HG02870 (cell line): ENCODE measurements at regions not wholly inside any gene's neighbourhood (a gene's known extent, or its start where the extent isn't known, plus 50 kb on each side); places are given as distances from the start of the nearest gene placed in this dataset.
"Not testable (repeated sequence)": the region's sequence is repeated elsewhere in the genome, so short reads cannot be mapped to it uniquely, and the experiment has no call there.

ENCODE experiments used
- ATAC-seq: cut with Tn5 transposase; IDR thresholded peaks from one replicate; pipeline ENCODE4 v1.9.1; 2021; ENCODE audit warnings: mild to moderate bottlenecking, moderate library complexity; ENCODE audit not compliant: unreplicated experiment

DNA sequence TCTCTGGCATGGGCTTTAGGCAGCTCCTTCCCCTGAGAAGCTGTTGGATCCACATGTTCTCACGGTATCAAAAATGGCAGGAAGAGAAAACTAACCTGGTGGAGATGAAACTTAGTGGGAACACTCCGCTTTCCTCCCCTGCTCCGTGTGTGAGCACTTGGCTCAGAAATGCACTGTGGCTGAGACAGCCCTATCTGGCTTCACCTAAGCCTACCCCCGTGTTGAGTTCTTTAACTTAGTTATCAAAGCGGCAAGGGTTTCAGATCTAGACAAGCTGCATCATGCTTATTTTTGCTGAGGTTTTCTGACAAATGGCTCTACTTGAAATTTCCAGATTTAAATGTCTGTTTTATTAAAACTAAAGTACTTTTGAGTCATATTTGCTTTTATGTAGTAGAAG lies 221.6 kb upstream of the PLGLB2 start:
- ATAC-seq = not testable (repeated sequence)

DNA sequence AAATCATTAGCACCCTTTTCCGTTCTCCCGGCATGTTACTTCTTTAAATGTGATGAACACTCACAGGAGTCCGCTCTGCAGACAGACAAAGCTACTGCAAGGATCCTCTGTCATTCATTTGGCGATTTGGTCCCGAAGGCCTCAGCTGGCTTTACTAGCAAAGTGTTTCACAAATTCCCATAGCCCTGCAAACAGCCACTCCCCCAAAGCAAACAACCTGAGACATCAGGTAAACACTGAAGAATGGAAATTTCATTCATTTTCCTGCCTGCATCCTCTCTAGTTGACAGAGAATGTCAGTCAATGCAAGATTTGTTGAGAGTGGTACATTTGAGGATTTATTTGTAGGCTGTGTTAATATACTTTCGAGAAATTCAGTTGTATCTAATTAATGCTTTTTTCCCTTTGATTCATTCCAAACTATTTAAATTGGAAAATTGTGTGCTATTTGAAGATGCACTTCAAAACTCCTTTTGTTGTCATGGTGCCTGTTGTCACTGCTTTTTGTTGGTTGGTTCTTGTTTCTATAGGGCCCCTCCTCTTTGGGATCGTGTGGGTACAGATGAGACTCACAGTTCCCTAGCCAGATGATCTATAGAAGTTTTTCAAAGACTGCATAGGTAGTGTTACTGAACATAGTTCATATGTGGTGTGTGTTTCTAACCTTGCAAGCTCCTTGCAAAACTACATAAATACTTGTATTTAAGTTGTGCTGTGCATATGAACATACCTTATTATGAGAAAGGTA lies 215.7 kb upstream of the PLGLB2 start:
- not testable (repeated sequence) for ATAC-seq

DNA sequence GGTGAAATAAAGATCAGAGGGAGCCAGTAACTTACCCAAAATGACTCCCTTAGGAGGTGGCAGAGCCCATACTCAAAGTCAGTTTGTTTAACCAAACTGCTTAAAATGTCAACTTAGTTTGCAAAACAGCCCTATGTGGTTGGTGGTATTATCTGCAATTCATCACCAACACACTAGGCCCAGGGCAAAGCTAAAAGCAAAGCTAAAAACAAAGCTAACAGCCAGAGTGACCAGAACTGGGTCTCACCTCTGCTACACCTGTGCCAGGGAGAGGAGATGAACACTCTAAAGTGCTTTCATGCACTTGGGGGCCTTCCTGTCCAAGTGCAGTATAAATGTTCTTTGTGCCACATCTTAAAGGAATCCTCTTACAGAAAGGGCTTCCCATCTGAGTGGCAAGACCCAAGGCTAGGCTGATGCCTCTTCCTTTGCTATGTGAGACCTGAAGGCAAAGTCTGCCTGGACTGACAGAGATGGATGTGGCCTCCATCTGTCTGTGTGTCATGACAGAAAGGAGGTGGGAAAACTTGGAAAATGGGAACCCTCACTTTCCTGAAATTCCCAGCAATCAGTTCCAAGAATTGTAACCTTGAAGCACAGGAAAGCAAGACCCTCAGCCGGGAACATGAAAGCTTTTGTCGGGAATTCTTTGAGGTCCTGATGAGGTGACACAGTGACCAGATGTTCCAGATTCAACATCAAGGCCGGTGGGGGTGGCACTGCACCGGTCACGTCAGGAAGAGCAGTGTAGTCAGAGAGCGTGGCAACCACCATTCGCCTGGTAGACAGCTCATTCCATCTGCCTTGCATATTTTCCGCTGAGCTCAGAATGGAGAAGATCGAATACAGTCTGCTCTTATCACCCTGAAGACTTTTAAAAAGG lies 214.3 kb upstream of the PLGLB2 start:
- ATAC-seq = not testable (repeated sequence)

DNA sequence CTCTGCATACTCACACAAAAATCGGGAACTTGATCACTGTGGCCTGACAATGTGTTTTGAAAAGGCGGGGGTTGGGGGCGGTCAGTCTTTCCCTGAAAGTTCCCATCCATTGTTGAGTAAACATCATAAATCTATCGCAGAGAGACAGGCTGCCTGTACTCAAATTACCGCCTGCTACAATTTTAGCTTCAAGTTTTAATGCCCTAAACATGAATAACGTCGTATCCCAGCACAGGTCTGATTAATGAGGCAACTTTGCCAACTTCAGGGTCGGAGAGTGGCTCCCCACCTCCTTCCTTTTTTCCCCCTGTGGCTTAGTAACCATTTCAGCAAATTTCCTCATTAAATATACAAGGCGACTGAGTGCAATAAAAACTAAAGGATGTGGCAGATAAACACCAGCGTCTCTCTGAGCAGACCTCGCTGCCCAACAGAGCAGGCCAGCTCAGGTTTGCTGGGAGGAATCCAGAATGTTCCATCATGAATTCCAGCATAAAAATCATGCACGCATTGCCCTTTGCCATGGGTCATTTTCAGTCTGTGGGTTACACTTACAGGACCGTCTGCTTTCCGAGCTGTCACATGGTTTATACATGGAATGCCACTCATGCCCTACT lies 213.5 kb upstream of the PLGLB2 start:
- ATAC-seq = not testable (repeated sequence)

DNA sequence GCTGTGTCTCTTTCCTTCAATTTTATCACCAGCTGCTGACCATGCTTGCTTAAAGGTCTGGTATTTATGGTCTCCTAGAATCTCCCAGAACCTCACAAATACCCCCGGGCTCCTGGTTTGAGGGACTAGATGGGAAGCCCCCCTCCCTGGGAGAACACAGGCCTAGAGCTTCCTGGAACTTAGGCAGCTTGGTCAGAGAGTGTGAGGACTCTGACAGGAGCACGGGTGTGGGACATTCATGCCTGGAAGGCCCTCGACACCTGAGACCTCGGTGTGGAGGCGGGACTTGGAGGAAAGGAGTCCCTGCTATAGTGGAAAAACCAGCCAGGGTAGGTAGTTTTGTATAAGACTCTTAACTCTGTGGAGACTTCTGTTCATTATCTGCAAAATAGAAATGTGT lies 211.5 kb upstream of the PLGLB2 start:
- ATAC-seq = not testable (repeated sequence)

DNA sequence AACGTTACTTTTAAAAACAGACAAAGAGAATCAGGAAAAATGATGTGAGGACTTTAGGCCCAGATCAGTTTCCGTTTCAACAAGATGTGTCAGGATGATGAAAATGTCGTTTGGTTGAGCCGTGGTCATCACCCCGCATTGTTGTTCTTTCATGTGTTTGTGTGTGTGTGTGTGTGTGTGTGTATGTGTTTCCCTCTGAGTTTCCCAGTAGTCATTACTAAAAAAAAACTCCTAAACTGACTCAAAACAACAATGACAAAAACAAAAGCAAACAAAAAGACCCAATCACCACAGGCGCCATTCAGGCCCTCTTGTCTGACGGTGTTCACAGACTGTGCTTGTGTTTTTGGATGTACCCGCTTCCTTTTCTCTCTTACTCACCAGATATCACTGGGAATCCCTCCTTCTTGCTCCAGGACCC lies 210.6 kb upstream of the PLGLB2 start:
- ATAC-seq = not testable (repeated sequence)

DNA sequence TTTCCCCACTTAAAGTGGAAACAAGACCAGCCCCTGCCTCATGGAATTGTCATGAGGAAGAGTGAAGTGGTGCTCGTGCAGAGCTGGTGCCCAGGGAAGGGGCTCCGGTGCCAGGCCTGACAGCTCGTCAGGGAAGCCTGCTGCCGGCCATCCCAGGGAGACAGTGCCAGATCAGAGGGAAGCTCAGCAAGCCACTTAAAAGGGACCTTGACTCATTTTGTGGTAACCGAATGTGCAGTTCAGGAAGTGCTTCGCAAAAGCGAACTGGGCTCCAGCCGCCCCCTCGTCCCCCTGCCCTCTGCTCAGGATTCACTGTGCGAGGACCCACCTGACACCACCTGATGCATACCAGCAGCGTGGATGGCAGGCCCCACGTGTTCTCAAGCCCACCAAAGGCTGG lies 209.6 kb upstream of the PLGLB2 start:
- ATAC-seq = not testable (repeated sequence)

DNA sequence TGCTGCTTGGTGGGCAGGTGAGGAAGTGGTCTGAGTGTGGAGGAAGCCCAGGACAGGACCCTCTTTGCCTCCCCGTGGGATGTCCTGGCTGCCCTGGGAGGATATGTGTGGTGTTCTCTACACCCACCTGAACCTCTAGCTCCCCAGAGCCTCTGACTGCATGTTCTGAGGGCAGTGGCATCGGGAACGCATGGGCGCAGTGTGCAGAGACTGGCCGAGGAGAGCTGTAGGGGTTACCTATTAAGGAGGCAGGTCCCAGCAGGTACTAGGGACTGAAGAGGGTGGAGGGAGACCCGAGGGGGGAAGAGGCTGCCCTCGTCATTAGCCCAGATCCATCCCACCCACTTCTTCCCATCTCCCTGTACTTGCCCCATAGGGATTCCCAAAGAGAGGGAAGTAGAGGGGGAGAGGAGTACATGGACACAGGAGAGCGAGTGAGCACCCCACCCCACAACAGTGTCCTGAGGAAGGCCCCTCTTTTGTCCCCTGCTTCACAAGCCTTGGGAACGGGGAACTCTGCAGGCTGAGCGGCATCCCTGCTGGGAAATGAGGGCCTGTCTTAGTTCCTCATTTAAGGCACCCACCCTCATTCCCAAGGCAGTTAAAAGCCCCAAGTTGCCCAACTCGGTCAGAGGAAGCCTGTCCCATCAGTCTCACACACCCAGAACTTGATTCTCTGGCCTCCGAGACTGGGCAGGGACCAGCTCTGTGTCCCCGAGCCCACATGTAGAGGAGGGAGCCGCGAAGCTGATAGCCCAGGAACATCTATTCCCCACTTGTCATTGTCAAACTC lies 208.5 kb upstream of the PLGLB2 start:
- not testable (repeated sequence) for ATAC-seq

DNA sequence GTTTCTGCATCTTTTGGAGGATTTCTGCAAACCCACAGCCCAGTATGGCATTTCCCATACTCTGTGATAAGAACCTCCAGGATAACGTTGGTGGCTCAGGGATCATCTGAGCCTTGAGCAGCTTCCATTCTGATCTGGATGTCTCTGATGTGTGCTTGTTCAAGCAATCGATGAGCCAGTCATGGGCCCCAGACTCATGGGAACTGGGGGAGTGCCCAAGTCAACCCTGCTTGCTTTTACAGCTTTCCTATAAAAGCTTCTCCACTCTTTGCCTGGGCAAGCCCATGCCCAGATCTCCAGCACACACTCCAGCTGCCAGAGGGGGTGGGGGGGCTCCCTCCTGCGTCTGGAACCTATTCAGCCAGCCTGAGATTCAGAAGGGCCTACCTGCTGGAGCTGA lies 207.6 kb upstream of the PLGLB2 start:
- not testable (repeated sequence) for ATAC-seq

DNA sequence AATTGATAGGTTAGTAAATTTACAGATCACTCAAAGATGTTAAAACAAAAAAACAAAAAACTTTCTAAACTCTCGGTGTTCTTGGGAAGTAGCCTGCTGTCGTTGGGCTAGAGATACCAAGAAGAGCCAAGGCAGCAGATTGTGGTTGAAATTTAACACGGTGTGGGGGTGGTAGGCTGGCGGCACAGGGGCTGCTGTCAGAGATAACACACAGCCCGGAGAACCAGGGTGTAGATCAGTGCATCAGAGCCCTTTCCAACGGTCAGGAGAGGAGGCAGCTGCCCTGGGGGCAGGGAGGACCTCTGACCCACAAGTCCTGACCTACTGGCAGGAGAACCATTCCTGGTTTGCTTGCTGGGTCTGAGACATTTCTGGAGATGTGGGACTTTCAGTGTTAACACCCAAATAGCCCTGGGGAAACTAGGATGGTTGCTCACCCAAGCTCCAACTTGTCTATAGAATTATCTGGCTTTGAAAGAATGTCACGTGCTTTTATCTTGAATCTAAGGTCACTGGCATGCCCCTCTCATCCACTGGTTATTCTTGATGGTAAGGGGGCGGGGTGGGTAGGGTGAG lies 205.2 kb upstream of the PLGLB2 start:
- ATAC-seq = not testable (repeated sequence)

DNA sequence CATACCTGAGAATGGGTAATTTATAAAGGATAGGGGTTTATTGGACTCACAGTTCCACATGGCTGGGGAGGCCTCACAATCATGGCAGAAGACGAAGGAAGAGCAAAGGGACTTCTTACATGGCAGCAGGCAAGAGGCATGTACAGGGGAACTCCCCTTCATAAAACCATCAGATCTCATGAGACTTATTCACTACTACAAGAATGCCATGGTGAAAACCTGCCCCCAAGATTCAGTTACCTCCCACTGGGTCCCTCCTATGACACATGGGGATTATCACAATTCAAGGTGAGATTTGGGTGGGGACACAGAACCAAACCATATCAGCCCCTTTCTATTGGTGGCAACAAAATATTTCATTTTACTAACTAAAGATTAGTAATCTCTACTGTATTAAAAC lies 204.1 kb upstream of the PLGLB2 start:
- ATAC-seq = not testable (repeated sequence)

DNA sequence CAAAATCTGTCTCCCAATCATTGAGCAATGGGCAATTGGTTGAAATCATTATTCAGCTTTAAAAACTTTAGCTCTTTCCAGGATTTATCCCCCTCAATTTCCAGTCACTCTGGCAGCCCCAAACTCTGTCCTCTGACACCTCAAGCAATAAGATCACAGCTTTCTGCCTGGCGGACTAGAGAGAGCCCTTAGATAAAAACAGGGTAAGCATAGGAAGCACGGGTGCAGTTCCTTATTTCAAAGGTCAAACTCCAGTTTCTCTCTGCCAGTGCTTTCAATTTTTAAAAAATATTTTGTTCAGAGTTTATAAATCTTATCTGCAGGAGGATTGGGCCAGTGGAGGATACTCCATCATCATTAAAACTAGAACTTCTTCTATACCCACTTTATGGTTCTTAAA lies 200.8 kb upstream of the PLGLB2 start:
- not testable (repeated sequence) for ATAC-seq

DNA sequence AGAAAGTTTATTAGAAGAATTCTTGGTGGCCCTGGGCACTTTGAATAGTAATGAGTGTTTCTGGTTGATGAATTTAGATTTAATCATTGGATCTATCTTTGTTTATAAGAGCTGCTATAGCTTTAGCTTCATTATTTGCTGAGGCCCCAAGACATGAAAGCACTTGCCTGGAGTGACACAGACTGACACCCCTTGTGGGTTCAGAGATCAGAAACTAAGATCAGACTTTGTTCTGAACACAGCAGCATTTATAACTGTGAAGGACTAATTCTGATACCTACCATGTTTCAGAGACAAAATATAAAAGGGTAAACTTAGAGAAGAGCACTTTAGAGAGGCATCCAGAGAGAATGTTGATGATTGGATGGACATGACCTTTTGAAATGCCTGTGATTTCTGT lies 199.9 kb upstream of the PLGLB2 start:
- not testable (repeated sequence) for ATAC-seq

DNA sequence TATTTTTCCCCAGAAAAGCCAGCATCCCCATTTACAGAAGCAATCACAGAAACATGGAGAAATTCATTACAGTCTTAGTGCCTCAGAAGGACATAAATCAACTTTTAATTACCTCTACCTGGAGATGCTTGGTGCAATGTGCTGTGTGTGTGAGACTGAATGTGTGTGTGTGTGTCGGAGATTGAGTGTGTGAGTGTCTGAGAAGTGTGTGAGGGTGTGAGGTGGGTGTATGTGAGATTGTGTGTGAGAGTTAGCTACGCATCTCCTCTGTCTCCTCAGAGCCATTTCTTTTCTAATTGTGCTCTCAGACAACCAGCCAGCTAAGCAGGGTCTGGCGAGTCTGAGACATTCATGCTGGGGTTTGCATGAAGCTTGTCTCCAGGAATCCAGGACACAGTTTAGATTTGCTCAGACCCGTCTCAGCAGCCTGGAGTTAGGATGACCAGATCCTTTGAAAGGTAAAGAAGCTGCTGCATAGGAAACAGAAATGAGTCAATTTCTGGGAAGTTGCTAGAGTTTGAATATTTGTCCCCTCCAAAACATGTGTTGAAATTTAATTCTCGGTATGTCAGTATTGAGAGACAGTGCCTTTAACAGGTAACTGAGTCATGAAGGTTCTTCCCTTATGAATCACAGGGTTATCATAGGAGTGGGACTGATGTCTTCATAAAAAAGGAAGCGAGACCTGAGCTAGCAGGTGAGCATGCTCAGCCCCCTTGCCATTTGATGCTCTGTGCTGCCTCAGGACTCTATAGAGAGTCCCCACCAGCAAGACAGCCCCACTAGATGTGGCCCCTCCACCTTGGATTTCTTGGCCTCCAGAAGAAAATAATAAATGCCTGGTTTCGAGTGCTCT lies 199.0 kb upstream of the PLGLB2 start:
- ATAC-seq = peak; percentile 66

DNA sequence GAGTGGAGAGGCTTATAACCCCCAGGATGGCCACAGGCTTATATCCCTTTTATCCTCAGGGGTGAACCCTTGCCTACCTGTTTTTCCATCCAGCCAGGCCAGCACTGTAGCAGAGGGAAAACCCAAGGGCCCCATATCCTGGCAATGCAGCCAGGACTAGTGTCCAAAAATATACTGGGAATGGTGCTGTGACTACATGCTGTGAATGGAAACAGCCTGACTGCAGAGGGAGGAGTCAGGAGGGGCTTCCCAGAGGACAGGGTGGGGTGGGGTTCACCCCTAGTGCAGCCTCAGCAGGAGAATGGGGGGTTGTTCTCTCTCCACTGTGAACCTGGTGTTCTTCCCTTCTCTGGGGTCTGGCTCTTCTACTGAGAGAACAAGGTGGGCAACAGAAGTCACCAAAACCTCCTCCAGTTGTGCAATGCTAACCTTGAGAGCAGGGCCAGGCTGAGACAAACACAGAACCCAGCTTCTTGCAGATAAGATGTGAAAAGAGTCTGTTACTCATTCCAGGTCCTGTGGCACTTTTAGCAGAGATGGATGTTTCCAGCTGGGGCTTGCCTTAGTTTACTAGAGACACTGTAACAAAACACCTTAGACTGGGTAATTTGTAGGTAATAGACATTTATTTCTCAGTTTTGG lies 198.2 kb upstream of the PLGLB2 start:
- not testable (repeated sequence) for ATAC-seq

DNA sequence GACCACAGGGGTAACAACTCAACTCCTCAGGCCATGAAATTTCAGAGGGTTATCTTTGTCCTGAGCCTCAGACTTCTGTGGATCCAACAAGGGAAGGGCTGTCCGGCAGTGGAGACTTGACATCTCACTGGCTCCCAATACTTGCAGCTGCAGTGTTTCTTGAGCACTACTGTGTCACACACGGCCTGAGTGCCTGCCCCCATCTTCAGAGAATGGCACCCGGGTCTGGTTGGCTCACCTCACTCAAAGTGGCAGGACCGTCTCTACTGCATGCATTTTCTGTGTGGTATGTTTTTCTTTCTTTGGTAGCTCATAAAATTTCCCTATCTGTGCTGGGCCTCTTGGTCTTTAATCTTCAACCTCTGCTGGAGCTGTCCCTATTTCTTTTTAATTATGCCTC lies 193.2 kb upstream of the PLGLB2 start:
- ATAC-seq = not testable (repeated sequence)

DNA sequence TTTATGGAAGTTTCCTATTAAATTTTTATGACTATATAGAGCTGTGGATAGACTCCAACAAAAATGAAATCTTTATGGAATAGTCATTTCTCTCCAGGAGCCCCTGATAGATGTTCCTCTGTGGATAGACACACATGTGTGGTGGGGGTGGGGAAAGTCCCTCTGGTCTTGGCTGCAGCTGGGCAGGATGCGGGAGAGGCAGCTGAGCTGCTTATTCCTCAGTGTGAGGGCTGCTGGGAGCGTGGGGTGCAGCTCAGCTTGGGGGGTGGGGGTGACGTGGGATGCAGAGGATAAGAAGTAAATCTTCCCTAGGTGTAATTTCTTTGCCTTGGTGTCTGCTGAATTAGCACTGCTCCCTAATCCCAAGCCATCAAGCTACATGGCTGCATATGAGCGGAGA lies 192.8 kb upstream of the PLGLB2 start:
- not testable (repeated sequence) for ATAC-seq

DNA sequence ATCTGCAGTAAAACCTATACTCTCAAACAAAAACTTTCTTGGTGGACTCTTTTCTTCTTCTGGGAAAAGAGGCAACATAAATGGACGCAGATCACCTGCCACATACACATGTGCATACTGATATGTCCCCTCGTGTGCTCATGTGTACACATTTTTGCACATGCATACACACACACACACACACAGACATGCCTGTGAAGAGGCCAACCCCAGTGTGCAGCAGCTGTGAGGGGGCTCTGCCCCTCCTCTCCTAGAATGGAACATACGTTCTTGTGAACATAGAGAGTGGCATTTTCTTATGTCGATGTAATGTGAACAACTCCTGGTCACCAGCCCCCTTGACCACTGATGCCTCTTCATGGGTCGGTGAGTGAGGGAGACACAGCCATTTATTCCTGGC lies 188.9 kb upstream of the PLGLB2 start:
- not testable (repeated sequence) for ATAC-seq

DNA sequence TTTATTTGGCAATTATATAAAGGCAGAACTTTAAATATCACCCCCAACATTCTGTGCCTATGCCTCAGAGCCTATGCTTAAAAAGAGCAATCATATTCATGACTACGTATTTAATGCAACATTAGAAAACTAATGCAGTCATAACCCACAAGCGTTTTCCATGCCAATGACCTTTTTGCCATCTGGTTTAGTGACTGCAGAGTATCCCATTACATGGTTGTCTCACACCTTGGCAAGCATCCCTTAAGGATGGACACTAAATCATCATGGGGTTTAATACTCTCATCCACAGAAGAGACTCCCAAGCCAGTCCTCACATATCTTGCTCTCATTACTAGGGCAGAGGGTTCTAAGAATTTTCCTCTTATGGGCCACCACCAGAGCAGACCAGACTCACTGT lies 188.2 kb upstream of the PLGLB2 start:
- ATAC-seq = not testable (repeated sequence)
